GM18499 (cell line): ENCODE measurements at regions not wholly inside any gene's neighbourhood (a gene's known extent, or its start where the extent isn't known, plus 50 kb on each side); places are given as distances from the start of the nearest gene placed in this dataset.

Experiments
- ATAC-seq: cut with Tn5 transposase; IDR thresholded peaks from one replicate; pipeline ENCODE4 v1.9.1; 2021; ENCODE audit warnings: moderate number of reproducible peaks; ENCODE audit not compliant: insufficient read depth, unreplicated experiment

DNA sequence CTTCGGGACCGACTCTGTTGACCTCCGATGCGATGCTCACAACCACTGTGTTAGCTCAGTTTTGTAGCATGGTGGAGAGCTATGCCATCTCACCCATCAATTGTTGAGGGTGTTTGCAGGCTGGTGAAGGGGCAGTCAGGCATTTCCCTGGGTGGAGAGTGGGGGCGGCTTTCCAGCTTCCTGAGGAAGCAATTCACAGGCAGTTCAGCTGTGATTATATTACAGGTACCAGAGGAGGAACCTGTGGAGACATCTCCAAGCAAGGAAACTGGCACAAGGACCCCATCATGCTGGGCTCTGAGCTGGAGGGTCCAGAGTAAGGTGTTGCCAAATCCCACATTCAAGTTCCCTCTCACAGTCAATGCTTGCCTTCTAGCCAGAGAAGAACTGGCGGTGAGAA is 166.0 kb upstream of the ZNF536 start:
- no peak for ATAC-seq

DNA sequence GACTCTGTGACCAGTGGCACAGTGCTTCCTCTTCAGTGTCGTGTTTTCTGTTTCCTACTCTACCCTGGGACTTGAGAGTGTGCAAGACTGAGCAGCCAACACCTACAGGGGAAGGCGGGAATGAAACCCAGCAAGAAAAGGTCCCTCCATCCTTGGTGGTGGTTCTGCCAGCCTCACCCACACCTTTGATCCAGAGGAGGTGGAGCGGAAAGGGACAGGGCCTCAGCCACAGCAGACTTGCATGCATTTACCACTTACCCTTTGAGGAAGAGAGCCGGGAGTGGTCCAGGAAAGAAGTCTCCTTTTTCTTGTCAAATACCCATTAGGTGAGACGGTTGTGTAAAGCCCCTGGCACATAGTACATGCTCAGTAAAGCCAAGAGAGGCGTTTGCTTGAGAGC is 164.8 kb upstream of the ZNF536 start:
- ATAC-seq: no peak

DNA sequence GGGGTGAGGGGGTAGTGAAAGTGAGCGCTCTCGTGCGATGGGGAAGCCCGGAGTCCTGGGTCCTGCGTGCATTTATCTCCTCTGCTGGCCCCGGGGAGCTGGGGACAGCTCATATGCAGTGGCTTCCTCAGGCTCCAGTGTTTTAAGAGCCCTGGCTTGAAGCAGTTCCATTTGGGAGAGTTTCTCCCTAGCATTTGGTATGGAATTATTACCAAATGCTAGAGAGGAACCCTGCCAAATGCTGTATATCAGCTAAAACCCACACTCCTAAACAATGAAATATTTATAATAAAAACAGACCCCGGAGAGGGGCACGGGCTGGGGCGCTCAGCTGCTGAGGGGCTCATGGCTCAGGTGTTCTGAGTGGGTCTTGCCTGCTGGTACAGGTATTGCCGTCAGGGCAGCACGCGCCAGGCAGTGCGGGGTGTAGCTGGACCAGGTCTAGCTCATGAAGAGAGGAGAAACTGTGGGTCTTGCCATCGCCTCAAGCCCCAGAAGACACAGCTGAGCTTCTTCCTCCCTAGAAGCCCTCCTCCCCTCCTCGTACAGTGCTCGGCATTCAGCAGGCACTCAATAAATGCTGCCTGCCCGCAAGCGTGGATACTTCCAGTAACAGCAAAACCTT is 163.6 kb upstream of the ZNF536 start:
- no peak for ATAC-seq

DNA sequence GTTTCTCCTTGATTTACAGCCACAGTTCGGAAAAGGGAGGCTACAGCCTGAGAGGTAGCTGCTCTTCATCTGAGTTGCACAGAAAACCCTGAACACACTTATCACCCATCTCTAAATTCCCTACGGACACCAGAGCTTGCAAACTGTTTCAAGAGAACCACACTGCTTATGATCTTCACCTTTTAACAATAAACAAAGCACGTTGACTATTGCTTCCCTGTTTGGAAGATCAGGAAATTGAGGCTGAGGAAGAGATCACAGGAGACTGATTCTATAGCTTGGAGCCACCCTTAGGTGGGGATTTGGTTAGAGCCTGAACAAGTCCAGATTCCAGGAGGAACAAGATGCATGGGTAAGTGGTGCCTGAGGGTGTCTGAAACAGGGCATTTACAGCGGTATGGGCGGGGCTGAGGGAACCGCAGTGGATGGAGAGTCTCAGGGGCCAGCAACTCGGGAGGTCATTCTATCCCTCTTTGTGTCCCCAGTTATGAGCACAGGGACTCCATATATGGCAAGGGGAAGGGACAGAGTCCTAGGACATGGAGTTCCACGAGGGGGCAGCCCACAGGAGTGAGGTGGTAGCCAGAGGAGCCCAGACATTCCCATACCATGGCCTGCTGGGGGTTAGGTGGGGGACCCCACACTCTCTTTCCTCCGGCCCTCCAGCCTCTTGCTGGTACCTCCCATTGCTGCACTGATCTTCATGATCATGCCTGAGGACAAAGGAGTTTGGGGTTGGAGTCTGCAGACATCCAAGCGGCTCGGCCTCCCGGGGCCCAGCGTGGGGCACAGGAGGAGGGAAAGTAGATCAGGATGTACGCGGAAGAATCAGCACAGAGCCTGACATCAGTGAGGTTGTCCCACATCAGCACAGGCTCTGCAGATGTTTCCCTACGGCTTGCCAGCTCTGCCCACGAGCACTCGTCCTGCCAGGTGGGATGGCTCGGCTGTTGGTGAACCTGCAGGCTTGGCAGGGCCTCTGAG is 162.3 kb upstream of the ZNF536 start:
- ATAC-seq: no peak

DNA sequence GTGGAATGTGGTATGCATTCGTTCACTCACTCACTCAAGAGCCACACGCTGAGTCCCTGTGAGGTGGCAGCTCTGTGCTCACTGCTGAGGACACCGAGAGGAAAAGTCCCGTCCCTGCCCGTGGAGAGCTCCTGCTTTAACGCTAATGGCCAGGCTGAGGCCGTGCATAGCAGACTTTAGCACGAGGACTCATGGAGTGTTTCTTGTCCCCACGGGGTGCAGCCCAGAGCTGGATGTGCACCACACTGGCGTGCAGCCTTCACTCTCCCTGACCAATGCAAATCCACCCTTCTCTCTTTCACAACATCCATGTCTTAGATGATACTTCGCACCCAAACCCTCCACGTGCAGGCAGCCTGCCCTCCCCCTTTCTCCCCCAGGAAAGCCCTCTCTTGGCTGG is 159.6 kb upstream of the ZNF536 start:
- ATAC-seq: no peak

DNA sequence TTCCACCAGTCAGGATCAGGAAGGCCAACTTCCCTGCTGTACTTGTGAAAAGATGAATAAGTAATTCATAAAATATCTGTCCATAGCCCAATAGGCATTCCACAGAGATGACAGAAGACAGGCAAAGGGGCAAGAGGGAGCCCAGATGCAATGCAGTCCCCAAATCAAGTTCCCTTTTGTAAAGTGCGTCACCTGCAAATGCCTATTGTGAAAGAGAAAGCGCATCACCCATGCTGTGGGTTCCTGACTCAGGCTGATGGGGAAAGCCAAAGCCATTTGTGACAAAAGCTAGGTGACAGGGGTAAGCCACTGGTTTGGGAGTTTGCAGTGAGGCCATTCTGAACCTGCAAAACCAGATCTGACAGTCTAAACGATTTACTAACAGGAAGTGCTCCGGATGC is 157.5 kb upstream of the ZNF536 start:
- ATAC-seq: no peak

DNA sequence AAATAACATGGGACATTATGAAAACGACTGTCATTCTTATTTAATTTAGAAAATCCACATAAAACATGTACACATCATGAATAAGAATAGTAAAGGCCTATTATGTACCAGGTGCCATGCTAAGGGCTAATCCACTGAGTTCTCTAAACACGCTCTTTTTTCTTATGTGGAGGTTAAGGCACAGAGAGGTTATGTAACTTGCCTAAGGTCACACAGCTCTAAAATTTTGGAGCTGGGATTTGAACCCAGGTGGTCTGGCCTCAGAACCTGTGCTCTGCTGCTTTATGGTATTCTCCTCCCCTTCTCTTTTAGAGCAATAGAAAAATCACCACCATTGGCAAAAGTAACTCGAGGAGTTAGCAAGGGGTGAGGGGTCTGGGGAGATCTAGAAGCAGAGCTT is 156.9 kb upstream of the ZNF536 start:
- no peak for ATAC-seq

DNA sequence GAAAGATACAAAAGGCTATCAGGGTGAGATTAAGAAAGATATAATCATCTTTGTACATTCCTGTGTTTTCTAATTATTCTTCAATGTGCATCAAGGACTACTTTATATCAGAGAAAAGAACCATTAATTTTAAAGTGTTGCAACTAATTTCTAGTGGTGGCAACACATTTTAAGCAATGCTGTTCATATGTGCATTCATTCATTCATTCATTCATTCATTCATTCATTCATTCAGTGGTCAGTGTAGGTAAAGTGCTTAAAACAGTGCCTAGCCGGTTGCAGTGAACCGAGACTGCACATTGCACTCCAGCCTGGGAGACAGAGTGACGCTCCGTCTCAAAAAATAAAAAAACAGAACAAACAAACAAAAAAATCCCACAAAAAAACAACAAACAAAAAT is 155.7 kb upstream of the ZNF536 start:
- no peak for ATAC-seq

DNA sequence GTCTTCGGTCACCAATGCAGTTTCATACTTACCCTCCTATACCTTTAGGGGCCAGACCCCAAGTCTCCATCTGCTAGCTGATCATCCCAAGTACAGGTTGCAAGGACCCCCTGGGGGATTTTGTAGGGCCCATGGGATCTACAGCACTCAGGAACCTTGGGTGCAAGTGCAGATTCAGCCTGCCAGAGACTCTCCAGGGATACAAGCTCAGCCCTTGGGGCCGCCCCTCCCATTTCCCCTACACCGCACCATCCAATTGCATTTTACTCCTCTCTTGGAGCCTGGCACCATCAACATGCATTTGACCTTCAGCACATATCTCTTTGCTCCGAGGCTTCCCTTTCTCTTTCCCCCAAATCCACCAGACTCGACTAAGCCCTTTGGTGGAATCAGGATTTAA is 154.7 kb upstream of the ZNF536 start:
- ATAC-seq: no peak

DNA sequence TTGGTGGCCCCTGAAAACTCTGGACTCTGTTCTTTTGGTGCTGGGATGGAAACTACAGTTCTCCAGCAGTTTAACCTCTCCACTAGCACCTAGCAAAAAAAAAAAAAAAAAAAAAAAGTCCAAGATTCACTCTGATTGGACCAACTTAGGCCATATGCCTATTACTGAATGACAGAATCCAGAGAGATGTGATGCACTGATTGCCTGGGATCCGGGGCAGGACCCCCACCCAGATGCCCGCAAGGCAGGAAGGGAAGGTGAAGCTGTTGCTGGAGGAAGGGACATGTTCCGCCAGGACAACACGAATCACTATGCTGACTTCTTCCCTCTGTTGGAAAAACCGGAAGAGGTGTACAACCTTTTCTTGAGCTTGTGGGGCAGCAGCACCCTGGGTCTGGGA is 152.5 kb upstream of the ZNF536 start:
- ATAC-seq: no peak

DNA sequence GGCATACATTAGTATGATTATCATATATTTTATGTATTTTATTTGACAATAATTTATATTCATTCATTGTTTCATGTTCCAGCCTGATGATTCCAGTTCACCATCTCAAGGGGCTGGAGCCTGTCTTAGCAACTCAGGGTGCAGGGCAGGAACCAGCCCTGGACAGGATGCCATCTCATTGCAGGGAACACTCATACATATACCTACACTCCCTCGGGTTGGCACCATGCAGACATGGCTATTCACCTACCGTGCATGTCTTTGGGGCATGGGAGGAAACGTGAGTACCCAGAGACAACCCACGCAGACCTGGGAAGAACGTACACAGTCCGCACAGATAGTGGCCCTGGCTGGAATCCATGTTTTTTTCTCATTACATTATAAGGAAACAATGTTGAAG is 151.0 kb upstream of the ZNF536 start:
- ATAC-seq: no peak

DNA sequence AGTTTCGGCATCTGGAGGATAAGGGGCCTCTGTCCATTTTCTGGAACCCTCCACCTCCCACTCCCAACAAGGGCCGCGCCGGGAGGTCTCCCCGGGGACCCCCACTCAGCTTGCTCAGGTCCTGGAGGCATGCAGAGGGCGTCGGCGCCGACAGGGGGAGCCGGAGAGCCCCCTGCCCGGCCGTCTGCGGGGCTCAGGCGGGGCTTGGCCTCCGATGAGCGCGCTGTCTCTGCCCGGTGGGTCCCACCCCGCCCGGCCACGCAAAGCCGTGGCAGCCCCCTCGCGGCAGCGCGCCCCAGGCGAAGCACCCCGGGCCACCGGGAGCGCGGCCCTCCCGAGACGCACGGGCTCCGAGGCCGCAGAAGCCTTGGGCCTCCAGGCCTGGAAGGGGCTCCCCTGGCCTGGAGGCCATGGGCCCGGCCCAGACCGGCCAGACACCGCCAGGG is 149.7 kb upstream of the ZNF536 start:
- ATAC-seq: no peak

DNA sequence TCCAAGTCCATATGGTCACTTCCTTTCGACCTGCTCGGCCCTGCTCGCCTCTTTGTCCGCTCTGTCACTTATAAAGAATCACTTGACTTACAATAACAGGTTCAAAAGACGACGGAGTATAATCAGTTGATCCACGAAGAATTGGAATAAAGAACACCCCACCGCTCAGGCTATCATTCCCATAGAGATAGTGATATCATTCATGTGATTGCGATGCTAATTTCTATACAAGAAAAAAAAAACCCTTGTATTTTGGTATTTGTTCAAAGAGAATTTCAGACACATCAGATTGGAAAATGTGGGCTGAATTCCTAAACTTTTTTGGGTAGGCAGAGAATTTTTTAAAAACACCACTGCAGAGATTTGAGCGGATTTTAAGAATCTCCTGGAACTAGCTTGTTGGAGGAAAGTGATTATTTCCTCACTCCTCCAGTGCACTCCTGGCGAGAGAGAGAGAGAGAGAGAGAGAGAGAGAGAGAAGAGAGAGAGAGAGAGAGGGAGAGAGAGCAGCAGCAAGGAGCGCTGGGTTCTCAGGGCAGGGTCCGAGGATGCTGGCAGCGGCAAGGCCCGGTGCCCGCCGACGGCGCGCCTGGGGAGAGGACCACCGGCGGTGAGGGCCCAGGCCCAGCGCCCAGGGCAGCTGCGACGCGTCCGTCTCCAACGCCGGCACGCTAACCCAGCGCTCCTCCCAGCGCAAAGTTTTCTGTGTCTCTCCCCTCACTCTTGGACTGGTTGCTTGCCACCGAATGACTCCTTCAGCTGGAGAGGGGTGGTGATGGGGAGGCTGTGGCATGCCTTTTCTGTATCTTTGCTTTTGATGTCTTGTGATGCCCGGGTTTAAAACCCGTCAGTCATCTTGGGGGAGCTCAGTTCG is 149.0 kb upstream of the ZNF536 start:
- ATAC-seq: no peak

DNA sequence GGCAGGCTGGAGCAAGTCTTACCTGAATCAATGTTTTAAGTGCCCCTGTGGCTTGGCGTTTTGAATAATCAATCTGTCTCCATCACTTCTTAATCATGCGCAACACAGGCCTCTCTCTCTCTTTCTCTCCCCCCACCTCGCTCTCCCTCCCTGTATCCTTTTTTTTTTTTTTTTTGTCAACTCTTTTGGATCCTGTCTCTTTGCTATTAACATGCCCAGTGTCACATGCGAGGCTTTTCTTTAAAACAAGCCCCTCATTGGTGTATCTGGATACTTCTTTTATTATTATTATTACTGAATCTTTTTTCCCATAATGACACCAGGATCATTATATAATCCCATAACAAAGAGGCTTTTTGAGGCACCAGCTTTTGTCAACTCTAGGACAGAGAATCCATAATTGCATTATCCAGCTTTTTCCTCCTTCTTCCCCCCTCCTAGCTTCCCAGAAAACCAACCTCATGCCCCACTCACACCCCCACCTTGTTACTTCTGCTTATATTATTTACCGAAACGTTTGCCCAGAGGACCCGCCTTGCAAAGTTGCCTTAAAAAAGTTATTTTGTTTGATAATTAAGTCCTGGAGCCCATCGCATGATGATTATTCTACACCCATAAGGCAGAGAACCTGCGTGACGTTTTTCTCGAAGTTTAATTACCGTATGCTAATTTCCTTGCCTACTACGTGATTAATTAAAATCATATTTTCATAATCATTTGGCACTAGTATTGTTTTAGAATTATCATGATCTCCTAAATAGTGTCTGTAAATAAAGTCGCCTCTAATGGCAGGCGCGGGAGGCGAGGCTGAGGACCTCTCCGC is 148.1 kb upstream of the ZNF536 start:
- ATAC-seq: no peak

DNA sequence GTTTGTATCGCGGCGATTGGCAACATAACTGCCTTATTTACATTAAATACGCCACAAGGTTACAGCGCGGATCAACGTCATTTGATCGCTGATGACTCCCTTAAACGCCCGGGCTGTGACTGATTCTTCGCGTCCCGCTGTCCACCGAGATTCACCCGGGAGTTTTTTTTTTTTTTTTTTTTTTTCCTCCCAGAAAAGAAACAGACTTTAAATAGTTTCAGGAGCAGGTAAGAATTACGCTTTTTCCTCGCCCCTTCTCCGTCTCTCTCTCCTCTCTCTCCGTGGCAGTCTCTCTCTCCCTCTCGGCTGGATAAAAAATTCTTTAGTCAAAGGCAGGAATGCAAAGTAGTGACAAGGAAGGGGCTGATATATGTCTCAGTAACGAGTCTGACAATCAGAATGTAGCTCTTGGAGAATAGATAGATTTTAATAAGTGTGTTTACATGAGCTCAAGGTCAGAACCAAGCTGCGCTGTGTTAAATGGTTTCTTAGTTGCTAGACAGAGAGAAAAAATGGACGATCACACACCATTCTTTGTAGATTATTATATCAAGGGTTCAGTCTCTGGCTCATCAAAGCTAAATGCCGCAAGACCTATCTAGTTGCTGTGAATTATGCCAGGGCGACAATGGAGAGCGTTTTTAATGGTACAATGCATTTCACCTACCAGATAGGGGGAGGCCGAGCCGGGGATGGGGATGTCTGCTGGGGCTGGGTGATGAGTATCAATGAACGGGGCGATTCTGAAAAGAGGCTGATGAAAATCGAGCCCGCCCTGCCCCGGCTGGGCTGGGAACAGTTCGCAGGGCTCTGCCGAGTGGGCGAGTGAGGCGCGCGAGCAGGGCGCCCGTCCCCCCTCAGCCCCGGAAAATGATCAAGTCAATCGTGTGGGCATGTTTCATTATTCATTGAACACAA is 147.2 kb upstream of the ZNF536 start:
- ATAC-seq: no peak

DNA sequence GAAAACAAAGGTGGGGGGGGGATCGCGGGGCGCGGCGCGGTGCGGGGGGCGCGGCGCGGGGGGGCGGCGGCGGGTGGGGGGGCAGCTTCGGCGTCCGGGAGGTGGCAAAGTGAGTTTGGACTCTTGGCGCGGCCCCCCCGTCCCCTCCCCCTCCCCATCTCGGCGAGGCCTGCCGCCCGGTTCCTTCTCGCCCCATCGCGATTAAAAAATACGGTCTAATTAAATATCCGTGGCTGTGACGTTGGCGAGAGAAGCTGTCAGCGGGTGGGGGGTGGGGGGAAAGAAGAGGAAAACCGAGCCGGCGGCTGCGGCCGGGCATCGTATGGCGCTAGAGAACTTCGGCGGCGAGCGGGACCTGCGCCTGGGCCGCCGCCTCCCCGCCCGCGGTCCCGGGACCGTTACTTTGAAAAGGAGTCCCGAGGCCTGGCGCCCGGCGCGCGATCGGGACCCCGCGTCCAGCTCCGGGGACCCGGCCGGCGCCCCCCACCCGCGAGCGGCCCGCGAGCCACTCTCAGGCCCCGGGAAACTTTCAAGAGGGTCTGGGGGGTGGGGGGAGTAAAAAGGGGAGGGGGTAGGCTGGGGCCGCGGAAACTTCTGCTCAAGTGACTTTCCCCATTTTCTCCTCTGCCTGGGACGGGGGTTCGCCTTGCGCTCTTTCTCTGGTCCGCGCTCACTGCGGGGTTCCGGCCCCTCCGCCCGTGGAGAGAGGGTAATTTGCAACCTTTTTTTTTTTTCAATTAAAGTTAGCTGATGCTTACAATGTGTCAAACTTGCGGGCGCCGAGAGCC is 146.3 kb upstream of the ZNF536 start:
- ATAC-seq: no peak

DNA sequence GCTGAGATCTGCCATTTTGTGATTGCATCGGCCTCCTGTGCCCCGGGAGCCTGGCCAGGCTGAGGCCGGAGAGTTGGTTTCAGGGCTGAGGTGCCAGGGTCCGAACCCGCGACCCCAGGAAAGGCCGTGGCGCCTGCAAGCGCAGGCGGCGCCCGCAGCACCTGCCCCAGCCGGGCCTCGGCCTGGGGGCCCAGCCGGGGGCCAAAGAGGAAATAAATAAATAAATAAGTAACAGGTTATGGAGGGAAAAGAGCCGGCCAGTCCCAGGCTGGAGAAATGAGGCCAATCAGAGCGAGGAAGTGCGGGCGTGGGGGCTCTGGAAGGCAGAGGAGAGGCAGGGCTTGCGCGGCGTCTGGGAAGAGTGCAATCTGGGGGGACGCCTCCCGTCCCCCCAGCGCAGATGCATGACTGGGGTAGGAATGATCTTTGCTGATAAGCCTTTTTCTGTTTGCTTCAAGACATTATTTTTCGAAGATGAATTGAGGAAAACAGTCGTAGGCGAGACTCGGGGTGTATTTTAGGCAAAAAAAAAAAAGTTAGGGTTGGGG is 145.6 kb upstream of the ZNF536 start:
- no peak for ATAC-seq
